Spleen (tissue), 11 donors: ENCODE measurements at regions not wholly inside any gene's neighbourhood (a gene's known extent, or its start where the extent isn't known, plus 50 kb on each side); places are given as distances from the start of the nearest gene placed in this dataset.

Experiments used
- DNase-seq: peaks from one replicate; pipeline ENCODE4 v3.0.0-alpha.2; 2020
- H3K27ac ChIP-seq, 8 donors: fragments of 200-600 bp; sonication (generic) in 7 of 8; 1 replicate in 4 of 8; 2 replicates in 4 of 8; pipeline versions ENCODE4 v1.5.0 to v1.8.0; 2016 to 2021; ENCODE audit warnings: inconsistent platforms in 4 of 8, mild to moderate bottlenecking in 4 of 8, moderate library complexity in 1 of 8
- H3K27me3 ChIP-seq, 7 donors: fragments of 200-600 bp; sonication (generic) in 6 of 7; replicated peaks in 1 of 7; 1 replicate in 4 of 7; 2 replicates in 3 of 7; pipeline versions ENCODE4 v1.5.0 to v1.8.0; 2016 to 2021; ENCODE audit warnings: inconsistent platforms in 3 of 7, mild to moderate bottlenecking in 1 of 7
- H3K36me3 ChIP-seq, 6 donors: fragments of 200-600 bp; sonication (generic) in 5 of 6; 1 replicate in 4 of 6; 2 replicates in 2 of 6; pipeline versions ENCODE4 v1.5.0 to v1.8.0; 2016 to 2021; ENCODE audit warnings: inconsistent platforms in 2 of 6
- H3K4me1 ChIP-seq, 6 donors: fragments of 200-600 bp; sonication (generic) in 5 of 6; 1 replicate in 3 of 6; 2 replicates in 3 of 6; pipeline versions ENCODE4 v1.5.0 to v1.8.0; 2016 to 2021; ENCODE audit warnings: inconsistent platforms in 3 of 6
- H3K4me3 ChIP-seq, 8 donors: fragments of 200-600 bp; sonication (generic) in 7 of 8; 1 replicate in 4 of 8; 2 replicates in 4 of 8; pipeline versions ENCODE4 v1.5.0 to v1.8.0; 2016 to 2021; ENCODE audit warnings: inconsistent platforms in 4 of 8, mild to moderate bottlenecking in 4 of 8, moderate library complexity in 2 of 8
- H3K9me3 ChIP-seq, 8 donors: fragments of 200-600 bp; sonication (generic) in 7 of 8; 1 replicate in 4 of 8; 2 replicates in 4 of 8; pipeline versions ENCODE4 v1.5.0 to v1.8.0; 2016 to 2021; ENCODE audit warnings: inconsistent platforms in 4 of 8
- CTCF ChIP-seq, 11 experiments: fragments of 200-600 bp in 7 of 11; fragments of 450-650 bp in 4 of 11; sonication (generic) in 4 of 11; IDR thresholded peaks in 8 of 11; conservative IDR thresholded peaks in 3 of 11; 1 replicate in 7 of 11; 2 replicates in 4 of 11; pipeline versions ENCODE4 v1.4.0 to v1.8.0; 2016 to 2021; ENCODE audit warnings: antibody characterized with exemption in 11 of 11, inconsistent platforms in 4 of 11, mild to moderate bottlenecking in 1 of 11
- POLR2A ChIP-seq, 3 donors: fragments of 450-650 bp; IDR thresholded peaks; one replicate each; pipeline ENCODE4 v1.5.1; 2017; ENCODE audit warnings: antibody characterized with exemption in 3 of 3, mild to moderate bottlenecking in 1 of 3
- POLR2AphosphoS5 ChIP-seq, 3 donors: sonication (generic); formaldehyde crosslinking; IDR thresholded peaks; one replicate each; pipeline ENCODE4 v1.5.1; 2017; ENCODE audit warnings: antibody characterized with exemption in 3 of 3
- WGBS, 5 donors: extraction: QIAGEN DNeasy Blood & Tissue Kit in 3 of 5; methylation state at CpG; one replicate each; pipeline versions ENCODE4 v1.1.5 to v1.1.7; 2013 to 2018; 5-methylcytosine and 5-hydroxymethylcytosine counted together
- intact Hi-C: fragments of 100-400 bp; cut with DNase I; formaldehyde crosslinking; loops from one replicate; pipeline ENCODE4 v1.15.0; 2023; ENCODE audit warnings: low total_unique reads
- donor health status: healthy with polysubstance abuse.
- donor health status: DM: no; HTN: no; CAD: no; lungs with moderate emphysema.
- donor health status: DM: no; HTN: no; CAD: no.
- donor health status: Bipolar disorder and iron deficiency.
- donor health status: healthy.
- donor health status: DM: no; HTN: no; CAD: no.
- donor health status: DM: yes; HTN: yes; CAD: no.

GRCh38 chr3:83150896-83151295 is 1389.5 kb upstream of the GBE1 start:
- no peak for TF ChIP-seq POLR2AphosphoS5 (IDR thresholded peaks at IDR 0.05)
- TF ChIP-seq POLR2A (IDR thresholded peaks at IDR 0.05) = no peak
- no peak for TF ChIP-seq CTCF (IDR thresholded peaks at IDR 0.05 in 8 of 11, conservative IDR thresholded peaks at IDR 0.05 in 3 of 11)
- H3K9me3 ChIP-seq = peaks cover 0 to 7% (median 0%) of the 10 kb centered on the region in 8 donors
- no peak for DNase-seq
- no peak overlapping the region for H3K27ac ChIP-seq
- intact Hi-C loops = no loop called here
- no peak overlapping the region for H3K4me3 ChIP-seq
- H3K4me1 ChIP-seq = no peaks in the 10 kb centered on the region
- no peaks in the 10 kb centered on the region for H3K36me3 ChIP-seq
- 80 to 86% (median 84%) methylated on average over 2 of the region's 2 CpGs for WGBS, 5 donors
- H3K27me3 ChIP-seq = no peaks in the 10 kb centered on the region

- WGBS, 5 donors = 55 to 80% (median 64%) methylated on average over 2 of the region's 2 CpGs
- no peak overlapping the region for H3K4me3 ChIP-seq
- no peak for DNase-seq
- no peaks in the 10 kb centered on the region for H3K4me1 ChIP-seq
- no peaks in the 10 kb centered on the region for H3K27me3 ChIP-seq
- TF ChIP-seq POLR2A (IDR thresholded peaks at IDR 0.05) (no peak), CTCF (IDR thresholded peaks at IDR 0.05 in 8 of 11, conservative IDR thresholded peaks at IDR 0.05 in 3 of 11) (no peak), POLR2AphosphoS5 (IDR thresholded peaks at IDR 0.05) (no peak)
- H3K27ac ChIP-seq = no peak overlapping the region
- peaks cover 0 to 14% (median 0%) of the 10 kb centered on the region in 8 donors for H3K9me3 ChIP-seq
- intact Hi-C loops = no loop called here
- no peaks in the 10 kb centered on the region for H3K36me3 ChIP-seq
These were observed 1379.5 kb upstream of the GBE1 start for GRCh38 chr3:83140983-83141382.

GRCh38 chr3:83131236-83131635 is 1369.8 kb upstream of the GBE1 start:
- 71 to 82% (median 77%) methylated on average over 5 of the region's 5 CpGs for WGBS, 5 donors
- H3K9me3 ChIP-seq = peaks cover 0 to 8% (median 0%) of the 10 kb centered on the region in 8 donors
- H3K36me3 ChIP-seq = no peaks in the 10 kb centered on the region
- H3K4me3 ChIP-seq = no peak overlapping the region
- no peaks in the 10 kb centered on the region for H3K4me1 ChIP-seq
- no peak overlapping the region for H3K27ac ChIP-seq
- no peak for TF ChIP-seq CTCF (IDR thresholded peaks at IDR 0.05 in 8 of 11, conservative IDR thresholded peaks at IDR 0.05 in 3 of 11)
- no peak for TF ChIP-seq POLR2A (IDR thresholded peaks at IDR 0.05)
- TF ChIP-seq POLR2AphosphoS5 (IDR thresholded peaks at IDR 0.05) = no peak
- intact Hi-C loops = no loop called here
- no peaks in the 10 kb centered on the region for H3K27me3 ChIP-seq
- no peak for DNase-seq

GRCh38 chr3:83122774-83123350 is 1361.4 kb upstream of the GBE1 start:
- H3K9me3 ChIP-seq = peaks cover 0 to 15% (median 0%) of the 10 kb centered on the region in 8 donors
- H3K27me3 ChIP-seq = no peaks in the 10 kb centered on the region
- H3K36me3 ChIP-seq = no peaks in the 10 kb centered on the region
- intact Hi-C loops = no loop called here
- no peak overlapping the region for H3K4me3 ChIP-seq
- 66 to 83% (median 75%) methylated on average over 2 of the region's 2 CpGs for WGBS, 5 donors
- DNase-seq = no peak
- TF ChIP-seq CTCF (IDR thresholded peaks at IDR 0.05 in 8 of 11, conservative IDR thresholded peaks at IDR 0.05 in 3 of 11) (no peak), POLR2A (IDR thresholded peaks at IDR 0.05) (no peak), POLR2AphosphoS5 (IDR thresholded peaks at IDR 0.05) (no peak)
- H3K4me1 ChIP-seq = no peaks in the 10 kb centered on the region
- no peak overlapping the region for H3K27ac ChIP-seq
